SK-N-SH (cell line): ENCODE measurements at regions not wholly inside any gene's neighbourhood (a gene's known extent, or its start where the extent isn't known, plus 50 kb on each side); places are given as distances from the start of the nearest gene placed in this dataset.

Experiments
- CTCF ChIA-PET: fragments of 300-600, 350-600 bp; formaldehyde crosslinking; extraction: SDS; loops from one replicate; lab custom pipeline; 2021; lab: Yijun Ruan, JAX
- POLR2A ChIA-PET: fragments of 350-600 bp; sonication (Branson Sonifier 250); formaldehyde crosslinking; extraction: SDS; loops from one replicate; lab custom pipeline; 2020; ENCODE audit warnings: antibody characterized with exemption, inconsistent platforms; lab: Yijun Ruan, JAX
- DNase-seq: peaks from one replicate; pipeline ENCODE4 v3.0.0; 2012
- H2AFZ ChIP-seq: fragments of 200-600 bp; sonication (generic); 2 replicates; pipeline ENCODE4 v1.8.1; 2016; ENCODE audit warnings: antibody characterized with exemption, mild to moderate bottlenecking, low read depth
- H3F3A ChIP-seq: fragments of 200-600 bp; sonication (generic); replicated peaks from 2 replicates; pipeline ENCODE3; 2016; ENCODE audit warnings: antibody characterized with exemption, mild to moderate bottlenecking; ENCODE audit not compliant: insufficient read depth
- H3K27ac ChIP-seq, 2 experiments: fragments of 200-500 bp in 1 of 2; fragments of 200-600 bp in 1 of 2; sonication (Bioruptor generic) in 1 of 2; sonication (generic), shearing (Covaris generic) in 1 of 2; 2 replicates each; pipeline versions ENCODE4 v1.5.1 to v1.6.1; 2014 to 2016; ENCODE audit warnings: low read depth in 2 of 2, inconsistent platforms in 1 of 2, low read length in 1 of 2, mild to moderate bottlenecking in 1 of 2, mixed read lengths in 1 of 2
- H3K27me3 ChIP-seq: fragments of 200-600 bp; sonication (generic), shearing (Covaris generic); 2 replicates; pipeline ENCODE4 v1.6.1; 2016; ENCODE audit warnings: mixed run types; ENCODE audit not compliant: insufficient read depth
- H3K36me3 ChIP-seq, 2 experiments: fragments of 200-500 bp in 1 of 2; fragments of 200-600 bp in 1 of 2; sonication (Bioruptor generic) in 1 of 2; sonication (generic) in 1 of 2; replicated peaks in 1 of 2; 2 replicates each; pipeline versions ENCODE3 to v1.5.1; 2014 to 2016; ENCODE audit warnings: low read length in 1 of 2, mild to moderate bottlenecking in 1 of 2; ENCODE audit not compliant: insufficient read depth in 2 of 2, control insufficient read depth in 1 of 2
- H3K4me1 ChIP-seq, 2 experiments: fragments of 200-500 bp in 1 of 2; fragments of 200-600 bp in 1 of 2; sonication (Bioruptor generic) in 1 of 2; sonication (generic), shearing (Covaris generic) in 1 of 2; 2 replicates each; pipeline versions ENCODE4 v1.5.1 to v1.6.1; 2014 to 2016; ENCODE audit warnings: low read depth in 1 of 2, low read length in 1 of 2, mixed run types in 1 of 2; ENCODE audit not compliant: insufficient read depth in 2 of 2, control insufficient read depth in 1 of 2
- H3K4me2 ChIP-seq: fragments of 200-600 bp; sonication (generic), shearing (Covaris generic); 2 replicates; pipeline ENCODE4 v1.6.1; 2017; ENCODE audit warnings: mixed run types
- H3K4me3 ChIP-seq, 2 experiments: fragments of 200-500 bp in 1 of 2; fragments of 200-600 bp in 1 of 2; sonication (Bioruptor generic) in 1 of 2; sonication (generic), shearing (Covaris generic) in 1 of 2; 2 replicates each; pipeline versions ENCODE4 v1.5.1 to v1.8.1; 2014 to 2016; ENCODE audit warnings: low read depth in 2 of 2, inconsistent platforms in 1 of 2, low read length in 1 of 2, mild to moderate bottlenecking in 1 of 2, mixed read lengths in 1 of 2, moderate library complexity in 1 of 2
- H3K79me2 ChIP-seq: fragments of 200-600 bp; sonication (generic); 2 replicates; pipeline ENCODE4 v1.8.1; 2017; ENCODE audit warnings: mild to moderate bottlenecking; ENCODE audit not compliant: insufficient read depth
- H3K9ac ChIP-seq: fragments of 200-600 bp; sonication (generic); 2 replicates; pipeline ENCODE4 v1.6.1; 2017; ENCODE audit warnings: mixed run types
- H3K9me2 ChIP-seq: fragments of 200-600 bp; sonication (generic); 2 replicates; pipeline ENCODE4 v1.6.1; 2017; ENCODE audit warnings: mixed run types
- H3K9me3 ChIP-seq: fragments of 200-600 bp; sonication (generic); 2 replicates; pipeline ENCODE4 v1.6.1; 2017; ENCODE audit warnings: mixed run types, mild to moderate bottlenecking, moderate library complexity
- H4K20me1 ChIP-seq: fragments of 200-600 bp; sonication (generic); 2 replicates; pipeline ENCODE4 v1.6.1; 2017; ENCODE audit warnings: mild to moderate bottlenecking, mixed run types; ENCODE audit not compliant: insufficient read depth
- ELF1 ChIP-seq: IDR thresholded peaks from 2 replicates; pipeline ENCODE4 v1.4.0; 2012
- EP300 ChIP-seq, 2 experiments: IDR thresholded peaks; 2 replicates each; pipeline versions ENCODE4 v1.4.0 to v1.6.1; 2012; ENCODE audit warnings: borderline replicate concordance in 1 of 2, low read depth in 1 of 2, low read length in 1 of 2
- GATA2 ChIP-seq: sonication (generic); formaldehyde crosslinking; IDR thresholded peaks from 2 replicates; pipeline ENCODE4 v1.5.0; 2020; ENCODE audit warnings: mild to moderate bottlenecking, missing genetic modification reagents
- MEF2A ChIP-seq: IDR thresholded peaks from 2 replicates; pipeline ENCODE4 v1.4.0; 2012; ENCODE audit warnings: low read depth, borderline replicate concordance
- MXI1 ChIP-seq: IDR thresholded peaks from 2 replicates; pipeline ENCODE4 v1.6.1; 2012; ENCODE audit warnings: mild to moderate bottlenecking, low read depth, low read length, improper control_type of control experiment
- NFIC ChIP-seq: IDR thresholded peaks from 2 replicates; pipeline ENCODE4 v1.4.0; 2012; ENCODE audit warnings: borderline replicate concordance
- RFX5 ChIP-seq: IDR thresholded peaks from 2 replicates; pipeline ENCODE4 v1.6.1; 2012; ENCODE audit warnings: mild to moderate bottlenecking, improper control_type of control experiment, low read length
- RXRA ChIP-seq: IDR thresholded peaks from 2 replicates; pipeline ENCODE4 v1.4.0; 2012; ENCODE audit warnings: low read depth, mild to moderate bottlenecking, borderline replicate concordance
- SIN3A ChIP-seq: IDR thresholded peaks from 2 replicates; pipeline ENCODE4 v1.6.1; 2012; ENCODE audit warnings: low read depth, mild to moderate bottlenecking, low read length, moderate library complexity, borderline replicate concordance
- WGBS: methylation state at CpG from one replicate; pipeline ENCODE4 v1.1.6; 2017; ENCODE audit warnings: low lambda C conversion rate; 5-methylcytosine and 5-hydroxymethylcytosine counted together
- TF ChIP-seq, protein P1 (sequence below): IDR thresholded peaks from 2 replicates; pipeline ENCODE4; 2012
- TF ChIP-seq, protein P2 (sequence below): fragments of 150-350 bp; IDR thresholded peaks from 2 replicates; pipeline ENCODE4 v1.6.1; 2016; ENCODE audit warnings: mild to moderate bottlenecking, low read depth, low read length
- TF ChIP-seq, protein P3 (sequence below): IDR thresholded peaks from 2 replicates; pipeline ENCODE4 v1.6.1; 2012; ENCODE audit warnings: mild to moderate bottlenecking, low read depth, low read length, moderate library complexity
- TF ChIP-seq, protein P4 (sequence below): IDR thresholded peaks from 2 replicates; pipeline ENCODE4 v1.4.0; 2012; ENCODE audit warnings: low read depth
- TF ChIP-seq, protein P5 (sequence below): IDR thresholded peaks from 2 replicates; pipeline ENCODE4 v1.4.0; 2012; ENCODE audit warnings: low read depth, borderline replicate concordance

DNA sequence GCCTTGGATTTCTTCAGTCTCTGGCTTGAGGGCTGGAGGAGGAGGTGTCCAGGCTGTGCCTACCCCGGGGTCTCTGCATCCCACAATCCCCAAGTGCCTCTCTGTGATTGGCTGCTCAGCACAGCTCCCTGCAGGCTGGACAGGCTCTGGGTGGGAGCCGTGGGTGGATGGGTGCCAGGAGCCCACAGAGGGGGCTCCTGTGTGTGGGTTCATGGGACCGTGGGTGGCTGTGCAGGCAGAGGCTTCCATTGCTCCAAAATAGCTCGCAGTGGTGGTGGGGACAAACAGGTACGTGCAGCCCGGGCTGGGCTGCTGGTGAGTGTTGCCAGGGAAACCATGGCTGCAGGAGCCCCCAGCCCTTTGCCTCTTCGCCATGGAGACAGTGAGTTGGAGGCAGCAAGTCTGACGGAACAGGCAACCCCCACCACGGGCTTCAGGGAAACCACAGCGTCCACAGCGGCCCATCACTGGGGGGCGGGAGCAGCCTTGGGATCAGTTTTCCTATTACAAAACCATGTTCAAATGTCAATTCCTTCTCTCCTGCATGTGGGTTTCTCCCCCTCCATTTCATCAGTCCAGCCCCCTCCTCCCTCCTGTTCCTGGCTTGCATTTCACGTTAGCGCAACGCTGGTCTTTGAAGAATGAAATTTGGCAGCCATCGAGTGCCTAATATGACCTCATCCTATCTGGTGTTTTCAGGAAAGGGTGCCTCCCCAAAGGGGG is 155.2 kb downstream of the TRIM29 start:
- Histone ChIP-seq H3K36me3 (no peaks in the 10 kb centered on the region), H3F3A (no peaks in the 10 kb centered on the region), H2AFZ (no peak overlapping the region), H3K4me2 (no peak overlapping the region), H3K9ac (no peak overlapping the region), H3K27ac (no peak overlapping the region; a peak in 1 of 4 replicates), H3K4me1 (peaks cover 0 to 36% of the 10 kb centered on the region in 2 experiments; a peak in 2 of 4 replicates), H3K27me3 (peaks cover 6% of the 10 kb centered on the region; the same call in 1 of the 2 replicates), H4K20me1 (no peaks in the 10 kb centered on the region), H3K9me3 (no peaks in the 10 kb centered on the region), H3K79me2 (no peaks in the 10 kb centered on the region), H3K9me2 (no peaks in the 10 kb centered on the region), H3K4me3 (no peak overlapping the region)
- ChIA-PET CTCF (interaction anchor here (0.8 kb wide), 1 partner anchor 32 kb away, joined by 3 read pairs; no protein-coding TSS in a partner anchor), POLR2A (no interaction called here)
- WGBS = 53% methylated on average over 14 of the region's 16 CpGs
- no peak for DNase-seq
- TF ChIP-seq RXRA = no peak
- TF ChIP-seq NFIC = no peak
- no peak for TF ChIP-seq RFX5
- TF ChIP-seq MXI1 = no peak
- TF ChIP-seq, protein P1, sequence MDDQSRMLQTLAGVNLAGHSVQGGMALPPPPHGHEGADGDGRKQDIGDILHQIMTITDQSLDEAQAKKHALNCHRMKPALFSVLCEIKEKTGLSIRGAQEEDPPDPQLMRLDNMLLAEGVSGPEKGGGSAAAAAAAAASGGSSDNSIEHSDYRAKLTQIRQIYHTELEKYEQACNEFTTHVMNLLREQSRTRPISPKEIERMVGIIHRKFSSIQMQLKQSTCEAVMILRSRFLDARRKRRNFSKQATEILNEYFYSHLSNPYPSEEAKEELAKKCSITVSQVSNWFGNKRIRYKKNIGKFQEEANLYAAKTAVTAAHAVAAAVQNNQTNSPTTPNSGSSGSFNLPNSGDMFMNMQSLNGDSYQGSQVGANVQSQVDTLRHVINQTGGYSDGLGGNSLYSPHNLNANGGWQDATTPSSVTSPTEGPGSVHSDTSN = no peak
- TF ChIP-seq, protein P2, sequence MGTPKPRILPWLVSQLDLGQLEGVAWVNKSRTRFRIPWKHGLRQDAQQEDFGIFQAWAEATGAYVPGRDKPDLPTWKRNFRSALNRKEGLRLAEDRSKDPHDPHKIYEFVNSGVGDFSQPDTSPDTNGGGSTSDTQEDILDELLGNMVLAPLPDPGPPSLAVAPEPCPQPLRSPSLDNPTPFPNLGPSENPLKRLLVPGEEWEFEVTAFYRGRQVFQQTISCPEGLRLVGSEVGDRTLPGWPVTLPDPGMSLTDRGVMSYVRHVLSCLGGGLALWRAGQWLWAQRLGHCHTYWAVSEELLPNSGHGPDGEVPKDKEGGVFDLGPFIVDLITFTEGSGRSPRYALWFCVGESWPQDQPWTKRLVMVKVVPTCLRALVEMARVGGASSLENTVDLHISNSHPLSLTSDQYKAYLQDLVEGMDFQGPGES = no peak
- TF ChIP-seq GATA2 (CRISPR knock-in tag) = no peak
- TF ChIP-seq, protein P3, sequence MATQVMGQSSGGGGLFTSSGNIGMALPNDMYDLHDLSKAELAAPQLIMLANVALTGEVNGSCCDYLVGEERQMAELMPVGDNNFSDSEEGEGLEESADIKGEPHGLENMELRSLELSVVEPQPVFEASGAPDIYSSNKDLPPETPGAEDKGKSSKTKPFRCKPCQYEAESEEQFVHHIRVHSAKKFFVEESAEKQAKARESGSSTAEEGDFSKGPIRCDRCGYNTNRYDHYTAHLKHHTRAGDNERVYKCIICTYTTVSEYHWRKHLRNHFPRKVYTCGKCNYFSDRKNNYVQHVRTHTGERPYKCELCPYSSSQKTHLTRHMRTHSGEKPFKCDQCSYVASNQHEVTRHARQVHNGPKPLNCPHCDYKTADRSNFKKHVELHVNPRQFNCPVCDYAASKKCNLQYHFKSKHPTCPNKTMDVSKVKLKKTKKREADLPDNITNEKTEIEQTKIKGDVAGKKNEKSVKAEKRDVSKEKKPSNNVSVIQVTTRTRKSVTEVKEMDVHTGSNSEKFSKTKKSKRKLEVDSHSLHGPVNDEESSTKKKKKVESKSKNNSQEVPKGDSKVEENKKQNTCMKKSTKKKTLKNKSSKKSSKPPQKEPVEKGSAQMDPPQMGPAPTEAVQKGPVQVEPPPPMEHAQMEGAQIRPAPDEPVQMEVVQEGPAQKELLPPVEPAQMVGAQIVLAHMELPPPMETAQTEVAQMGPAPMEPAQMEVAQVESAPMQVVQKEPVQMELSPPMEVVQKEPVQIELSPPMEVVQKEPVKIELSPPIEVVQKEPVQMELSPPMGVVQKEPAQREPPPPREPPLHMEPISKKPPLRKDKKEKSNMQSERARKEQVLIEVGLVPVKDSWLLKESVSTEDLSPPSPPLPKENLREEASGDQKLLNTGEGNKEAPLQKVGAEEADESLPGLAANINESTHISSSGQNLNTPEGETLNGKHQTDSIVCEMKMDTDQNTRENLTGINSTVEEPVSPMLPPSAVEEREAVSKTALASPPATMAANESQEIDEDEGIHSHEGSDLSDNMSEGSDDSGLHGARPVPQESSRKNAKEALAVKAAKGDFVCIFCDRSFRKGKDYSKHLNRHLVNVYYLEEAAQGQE = no peak
- TF ChIP-seq, protein P4, sequence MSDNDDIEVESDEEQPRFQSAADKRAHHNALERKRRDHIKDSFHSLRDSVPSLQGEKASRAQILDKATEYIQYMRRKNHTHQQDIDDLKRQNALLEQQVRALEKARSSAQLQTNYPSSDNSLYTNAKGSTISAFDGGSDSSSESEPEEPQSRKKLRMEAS = no peak
- no peak for TF ChIP-seq MEF2A
- no peak for TF ChIP-seq ELF1
- TF ChIP-seq SIN3A = no peak
- TF ChIP-seq, protein P5, sequence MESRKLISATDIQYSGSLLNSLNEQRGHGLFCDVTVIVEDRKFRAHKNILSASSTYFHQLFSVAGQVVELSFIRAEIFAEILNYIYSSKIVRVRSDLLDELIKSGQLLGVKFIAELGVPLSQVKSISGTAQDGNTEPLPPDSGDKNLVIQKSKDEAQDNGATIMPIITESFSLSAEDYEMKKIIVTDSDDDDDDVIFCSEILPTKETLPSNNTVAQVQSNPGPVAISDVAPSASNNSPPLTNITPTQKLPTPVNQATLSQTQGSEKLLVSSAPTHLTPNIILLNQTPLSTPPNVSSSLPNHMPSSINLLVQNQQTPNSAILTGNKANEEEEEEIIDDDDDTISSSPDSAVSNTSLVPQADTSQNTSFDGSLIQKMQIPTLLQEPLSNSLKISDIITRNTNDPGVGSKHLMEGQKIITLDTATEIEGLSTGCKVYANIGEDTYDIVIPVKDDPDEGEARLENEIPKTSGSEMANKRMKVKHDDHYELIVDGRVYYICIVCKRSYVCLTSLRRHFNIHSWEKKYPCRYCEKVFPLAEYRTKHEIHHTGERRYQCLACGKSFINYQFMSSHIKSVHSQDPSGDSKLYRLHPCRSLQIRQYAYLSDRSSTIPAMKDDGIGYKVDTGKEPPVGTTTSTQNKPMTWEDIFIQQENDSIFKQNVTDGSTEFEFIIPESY = no peak
- no peak for TF ChIP-seq EP300 (IDR thresholded peaks at IDR 0.05; ENCODE audit: borderline replicate concordance in 1 of 2, low read depth in 1 of 2, low read length in 1 of 2)
